GM12872 (cell line): ENCODE measurements at regions not wholly inside any gene's neighbourhood (a gene's known extent, or its start where the extent isn't known, plus 50 kb on each side); places are given as distances from the start of the nearest gene placed in this dataset.

Experiments used
- CTCF ChIP-seq: IDR thresholded peaks from 3 replicates; pipeline ENCODE4 v1.5.1; 2011; ENCODE audit warnings: low read depth, mild to moderate bottlenecking, low read length, moderate library complexity; ENCODE audit not compliant: insufficient read depth

- no peak for TF ChIP-seq CTCF
Observed at GRCh38 chr10:1855911-1856310, 118.6 kb upstream of the ADARB2 start.

- no peak for TF ChIP-seq CTCF
Observed at GRCh38 chr10:1854271-1854670, 116.9 kb upstream of the ADARB2 start.

DNA sequence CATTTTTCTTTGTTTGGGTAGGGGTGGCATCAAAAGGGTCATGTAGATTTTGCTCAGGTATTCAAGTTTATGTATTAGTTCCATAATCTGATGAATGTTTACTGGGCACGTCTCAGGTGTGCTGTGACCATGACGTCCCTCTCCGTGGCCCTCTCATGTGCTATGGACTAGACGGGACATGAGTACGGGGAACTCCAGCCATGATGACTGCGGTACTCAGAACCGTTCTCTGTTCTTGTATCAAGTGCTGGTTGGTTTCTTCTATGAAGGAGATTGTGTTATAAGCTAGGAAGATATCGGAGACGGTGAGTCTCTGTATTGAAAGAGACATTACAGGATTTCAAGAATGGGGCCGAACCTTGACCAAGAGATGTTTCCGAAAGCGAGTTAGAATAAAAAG is 116.5 kb upstream of the ADARB2 start:
- no peak for TF ChIP-seq CTCF

DNA sequence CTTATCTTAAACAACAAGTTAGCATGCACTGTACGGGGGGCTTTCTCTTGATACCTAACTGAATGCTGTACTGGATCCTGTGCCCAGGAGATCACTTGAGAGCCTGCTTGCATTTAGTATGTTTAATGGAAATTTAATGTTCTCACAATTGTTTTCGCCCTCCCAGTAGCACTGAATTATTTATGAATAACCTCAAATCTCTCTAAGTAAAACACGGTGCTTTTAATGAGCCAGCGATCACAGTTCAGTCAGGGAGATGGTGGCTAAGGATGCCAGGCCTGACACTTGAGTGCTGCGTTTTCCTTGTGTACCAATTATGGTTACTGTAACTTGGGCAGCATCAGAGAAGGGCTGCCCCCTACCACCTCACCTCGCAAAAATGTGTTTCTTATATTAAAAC is 115.5 kb upstream of the ADARB2 start:
- no peak for TF ChIP-seq CTCF

GRCh38 chr10:1851762-1852161 is 114.4 kb upstream of the ADARB2 start:
- TF ChIP-seq CTCF = no peak

- no peak for TF ChIP-seq CTCF
Observed at GRCh38 chr10:1850971-1851527, 113.7 kb upstream of the ADARB2 start.

- no peak for TF ChIP-seq CTCF
Observed at GRCh38 chr10:1847361-1847760, 110.0 kb upstream of the ADARB2 start.

- no peak for TF ChIP-seq CTCF
Observed at GRCh38 chr10:1846032-1846431, 108.7 kb upstream of the ADARB2 start.
